OCI-LY7 (cell line): ENCODE measurements at regions not wholly inside any gene's neighbourhood (a gene's known extent, or its start where the extent isn't known, plus 50 kb on each side); places are given as distances from the start of the nearest gene placed in this dataset.

Source experiments
- BruUV-seq: library from RNA; stranded (reverse); fragments of 400-500 nt; replicated peaks from 2 replicates; lab custom pipeline; 2021; lab: Mats Ljungman, UMichigan
- CTCF ChIA-PET: fragments of 300-600 bp; sonication (Branson Sonifier 250); formaldehyde crosslinking; loops from one replicate; lab custom pipeline; 2022; ENCODE audit warnings: antibody characterized with exemption; ENCODE audit not compliant: unreplicated experiment; lab: Charles Lee
- POLR2A ChIA-PET: fragments of 300-600 bp; sonication (Branson Sonifier 250); formaldehyde crosslinking; loops from one replicate; lab custom pipeline; 2022; ENCODE audit warnings: antibody characterized with exemption; lab: Charles Lee
- DNase-seq: peaks from one replicate; pipeline ENCODE4 v3.0.0-alpha.2; 2015; ENCODE audit warnings: low spot score
- H2AFZ ChIP-seq: fragments of 200-600 bp; sonication (generic), shearing (Covaris generic); 2 replicates; pipeline ENCODE4 v1.6.1; 2014; ENCODE audit warnings: mild to moderate bottlenecking, antibody characterized with exemption, low read length, moderate library complexity
- H3K27ac ChIP-seq: fragments of 200-600 bp; sonication (generic); 2 replicates; pipeline ENCODE4 v1.5.1; 2014; ENCODE audit warnings: mixed run types, low read depth, mild to moderate bottlenecking, moderate library complexity, low read length, inconsistent platforms; ENCODE audit not compliant: poor library complexity, severe bottlenecking
- H3K36me3 ChIP-seq: fragments of 200-600 bp; sonication (generic); 2 replicates; pipeline ENCODE4 v1.6.1; 2014; ENCODE audit warnings: mild to moderate bottlenecking, antibody characterized with exemption, low read length, moderate library complexity, mixed read lengths; ENCODE audit not compliant: insufficient read depth
- H3K4me1 ChIP-seq: fragments of 200-600 bp; sonication (generic); 2 replicates; pipeline ENCODE4 v1.5.1; 2014; ENCODE audit warnings: mild to moderate bottlenecking, low read length; ENCODE audit not compliant: insufficient read depth, poor library complexity, severe bottlenecking
- H3K4me2 ChIP-seq: fragments of 200-600 bp; sonication (generic); 2 replicates; pipeline ENCODE4 v1.6.1; 2014; ENCODE audit warnings: mild to moderate bottlenecking, low read length
- H3K4me3 ChIP-seq: fragments of 200-600 bp; sonication (generic); 2 replicates; pipeline ENCODE4 v1.5.1; 2014; ENCODE audit warnings: mild to moderate bottlenecking, low read depth, low read length; ENCODE audit not compliant: poor library complexity, severe bottlenecking
- H3K79me2 ChIP-seq: fragments of 200-600 bp; sonication (generic); 2 replicates; pipeline ENCODE4 v1.6.1; 2016; ENCODE audit warnings: low read depth, mild to moderate bottlenecking, low read length, moderate library complexity, mixed read lengths; ENCODE audit not compliant: insufficient read depth
- H3K9me2 ChIP-seq: fragments of 200-600 bp; sonication (generic); 2 replicates; pipeline ENCODE4 v1.6.1; 2016; ENCODE audit warnings: mild to moderate bottlenecking, low read length, mixed read lengths; ENCODE audit not compliant: insufficient read depth
- H3K9me3 ChIP-seq: fragments of 200-600 bp; sonication (generic); 2 replicates; pipeline ENCODE4 v1.6.1; 2014; ENCODE audit warnings: mild to moderate bottlenecking, mixed run types, low read length, mixed read lengths
- H4K20me1 ChIP-seq: fragments of 200-600 bp; sonication (generic); 2 replicates; pipeline ENCODE4 v1.6.1; 2014; ENCODE audit warnings: mild to moderate bottlenecking, antibody characterized with exemption, low read length, moderate library complexity, mixed read lengths; ENCODE audit not compliant: insufficient read depth
- CTCF ChIP-seq: fragments of 200-600 bp; sonication (generic); conservative IDR thresholded peaks from 2 replicates; pipeline ENCODE4 v1.5.1; 2014; ENCODE audit warnings: mild to moderate bottlenecking, antibody characterized with exemption, low read length, moderate library complexity, mixed read lengths
- EZH2phosphoT487 ChIP-seq: fragments of 200-600 bp; sonication (generic); IDR thresholded peaks from 2 replicates; pipeline ENCODE4 v1.6.1; 2018; ENCODE audit warnings: low read depth, borderline replicate concordance, mild to moderate bottlenecking, mixed run types, antibody characterized with exemption, low read length, moderate library complexity, mixed read lengths
- intact Hi-C: fragments of 100-400 bp; cut with micrococcal nuclease; formaldehyde crosslinking; loops from one replicate; pipeline ENCODE4 v1.10.0; 2022; ENCODE audit not compliant: unreplicated experiment

DNA sequence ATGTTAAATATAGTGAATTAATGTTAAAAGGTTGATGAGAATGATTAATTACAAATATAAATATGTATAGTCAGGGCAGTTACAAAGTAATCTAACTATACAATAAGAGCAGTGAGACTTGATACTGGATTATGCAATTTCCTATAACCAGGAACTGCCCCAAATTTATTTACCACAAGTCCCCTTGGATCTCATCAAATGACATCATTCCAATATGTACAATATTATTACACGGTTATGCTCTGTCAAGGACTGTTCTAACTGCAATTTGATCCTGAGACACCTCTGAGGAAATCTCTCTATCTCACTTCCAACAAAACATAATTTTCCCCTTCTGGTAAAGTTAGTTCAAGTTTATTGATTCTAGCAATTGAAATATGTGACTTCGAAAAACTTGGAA lies 917.6 kb downstream of the NCAM2 start:
- peaks cover 12% of the 10 kb centered on the region; the same call in 1 of the 2 replicates for H3K9me3 ChIP-seq
- no peak for DNase-seq
- intact Hi-C loops, result no loop called here
- POLR2A ChIA-PET, result no interaction called here
- H3K4me2 ChIP-seq, result no peak overlapping the region
- no peak overlapping the region for H3K4me3 ChIP-seq
- TF ChIP-seq EZH2phosphoT487 (no peak), CTCF (no peak)
- H2AFZ ChIP-seq, result no peak overlapping the region
- no peaks in the 10 kb centered on the region for H3K4me1 ChIP-seq
- no TSS peak for BruUV-seq
- CTCF ChIA-PET, result no interaction called here
- H3K36me3 ChIP-seq, result no peaks in the 10 kb centered on the region
- no peaks in the 10 kb centered on the region for H4K20me1 ChIP-seq
- no peaks in the 10 kb centered on the region for H3K79me2 ChIP-seq
- no peaks in the 10 kb centered on the region for H3K9me2 ChIP-seq
- H3K27ac ChIP-seq, result no peak overlapping the region

- no peak overlapping the region for H2AFZ ChIP-seq
- no TSS peak for BruUV-seq
- no peaks in the 10 kb centered on the region for H4K20me1 ChIP-seq
- intact Hi-C loops, result loop anchor here (10.0 kb wide), 1 partner anchor 917 kb away; no protein-coding TSS in a partner anchor
- no peaks in the 10 kb centered on the region for H3K79me2 ChIP-seq
- ChIA-PET CTCF (no interaction called here), POLR2A (no interaction called here)
- no peaks in the 10 kb centered on the region for H3K4me1 ChIP-seq
- H3K27ac ChIP-seq, result no peak overlapping the region
- no peaks in the 10 kb centered on the region for H3K9me2 ChIP-seq
- peaks cover 14% of the 10 kb centered on the region for H3K9me3 ChIP-seq
- TF ChIP-seq CTCF, result peak; percentile 72
- TF ChIP-seq EZH2phosphoT487, result no peak
- H3K4me3 ChIP-seq, result no peak overlapping the region
- DNase-seq, result peak; percentile 5
- H3K4me2 ChIP-seq, result no peak overlapping the region
- no peaks in the 10 kb centered on the region for H3K36me3 ChIP-seq
Measured at GRCh38 chr21:21921410-21922232, 923.4 kb downstream of the NCAM2 start.

- Histone ChIP-seq H3K4me3 (no peak overlapping the region), H4K20me1 (no peaks in the 10 kb centered on the region), H3K9me2 (no peaks in the 10 kb centered on the region), H3K4me2 (no peak overlapping the region), H3K27ac (no peak overlapping the region), H3K4me1 (no peaks in the 10 kb centered on the region), H2AFZ (no peak overlapping the region), H3K9me3 (peaks cover 10% of the 10 kb centered on the region; the same call in 1 of the 2 replicates), H3K79me2 (no peaks in the 10 kb centered on the region), H3K36me3 (no peaks in the 10 kb centered on the region)
- POLR2A ChIA-PET, result no interaction called here
- BruUV-seq, result no TSS peak
- TF ChIP-seq EZH2phosphoT487, result no peak
- TF ChIP-seq CTCF, result no peak
- no peak for DNase-seq
- CTCF ChIA-PET, result no interaction called here
- intact Hi-C loops, result loop anchor here (10.0 kb wide), 1 partner anchor 924 kb away; no protein-coding TSS in a partner anchor
Measured at GRCh38 chr21:21929226-21929625, 931.0 kb downstream of the NCAM2 start.
